ENCODE measurements at regions not wholly inside any gene's neighbourhood (a gene's known extent, or its start where the extent isn't known, plus 50 kb on each side); places are given as distances from the start of the nearest gene placed in this dataset.

DNA sequence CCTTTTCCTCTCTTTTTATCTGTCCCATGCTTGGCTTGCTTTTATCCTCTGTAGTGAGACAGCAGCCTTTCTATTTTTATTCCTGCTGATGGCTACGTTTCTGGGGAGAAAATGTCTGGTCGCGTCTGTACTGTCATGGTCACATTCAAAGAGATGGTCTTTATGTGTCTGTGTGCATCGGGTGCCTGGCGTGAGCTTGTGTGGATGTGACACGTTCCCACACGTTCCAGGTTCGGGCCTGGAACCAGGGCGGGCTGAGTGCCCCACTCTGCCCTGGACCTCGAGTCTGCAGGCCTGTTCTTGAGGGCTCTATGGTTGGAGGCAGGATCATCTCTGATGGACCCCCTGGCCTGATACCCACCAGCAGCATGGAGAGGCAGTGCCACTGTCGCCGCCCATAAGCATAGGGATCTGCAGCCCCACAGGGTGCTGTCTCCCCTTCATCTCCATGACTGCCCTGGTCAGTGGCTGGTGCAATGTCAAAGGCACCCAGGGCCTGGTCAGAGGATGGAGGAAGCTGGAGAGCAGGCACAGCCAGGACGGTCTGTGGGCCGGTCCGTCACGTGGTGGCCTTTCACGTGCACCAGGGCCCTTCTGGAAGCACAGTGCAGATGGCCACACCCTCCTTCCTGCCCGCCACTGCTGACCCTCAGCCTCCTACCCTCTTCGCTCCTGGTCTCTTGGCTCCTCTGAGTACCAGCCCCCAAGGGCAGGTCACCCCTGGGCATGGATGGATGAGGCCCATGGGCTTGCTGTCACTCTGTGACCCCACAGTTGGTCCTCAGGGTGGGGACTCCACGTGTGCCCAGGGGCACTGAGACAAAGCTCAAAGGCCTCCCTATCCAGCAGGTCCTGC, 149.2 kb upstream of the TWIST2 start:
- TF ChIP-seq, protein P1, sequence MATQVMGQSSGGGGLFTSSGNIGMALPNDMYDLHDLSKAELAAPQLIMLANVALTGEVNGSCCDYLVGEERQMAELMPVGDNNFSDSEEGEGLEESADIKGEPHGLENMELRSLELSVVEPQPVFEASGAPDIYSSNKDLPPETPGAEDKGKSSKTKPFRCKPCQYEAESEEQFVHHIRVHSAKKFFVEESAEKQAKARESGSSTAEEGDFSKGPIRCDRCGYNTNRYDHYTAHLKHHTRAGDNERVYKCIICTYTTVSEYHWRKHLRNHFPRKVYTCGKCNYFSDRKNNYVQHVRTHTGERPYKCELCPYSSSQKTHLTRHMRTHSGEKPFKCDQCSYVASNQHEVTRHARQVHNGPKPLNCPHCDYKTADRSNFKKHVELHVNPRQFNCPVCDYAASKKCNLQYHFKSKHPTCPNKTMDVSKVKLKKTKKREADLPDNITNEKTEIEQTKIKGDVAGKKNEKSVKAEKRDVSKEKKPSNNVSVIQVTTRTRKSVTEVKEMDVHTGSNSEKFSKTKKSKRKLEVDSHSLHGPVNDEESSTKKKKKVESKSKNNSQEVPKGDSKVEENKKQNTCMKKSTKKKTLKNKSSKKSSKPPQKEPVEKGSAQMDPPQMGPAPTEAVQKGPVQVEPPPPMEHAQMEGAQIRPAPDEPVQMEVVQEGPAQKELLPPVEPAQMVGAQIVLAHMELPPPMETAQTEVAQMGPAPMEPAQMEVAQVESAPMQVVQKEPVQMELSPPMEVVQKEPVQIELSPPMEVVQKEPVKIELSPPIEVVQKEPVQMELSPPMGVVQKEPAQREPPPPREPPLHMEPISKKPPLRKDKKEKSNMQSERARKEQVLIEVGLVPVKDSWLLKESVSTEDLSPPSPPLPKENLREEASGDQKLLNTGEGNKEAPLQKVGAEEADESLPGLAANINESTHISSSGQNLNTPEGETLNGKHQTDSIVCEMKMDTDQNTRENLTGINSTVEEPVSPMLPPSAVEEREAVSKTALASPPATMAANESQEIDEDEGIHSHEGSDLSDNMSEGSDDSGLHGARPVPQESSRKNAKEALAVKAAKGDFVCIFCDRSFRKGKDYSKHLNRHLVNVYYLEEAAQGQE (IDR thresholded peaks at IDR 0.05), result no peak
- no peak for TF ChIP-seq RAD21 (conservative IDR thresholded peaks at IDR 0.05 in 1 of 2, IDR thresholded peaks at IDR 0.05 in 1 of 2)
- TF ChIP-seq, protein P2, sequence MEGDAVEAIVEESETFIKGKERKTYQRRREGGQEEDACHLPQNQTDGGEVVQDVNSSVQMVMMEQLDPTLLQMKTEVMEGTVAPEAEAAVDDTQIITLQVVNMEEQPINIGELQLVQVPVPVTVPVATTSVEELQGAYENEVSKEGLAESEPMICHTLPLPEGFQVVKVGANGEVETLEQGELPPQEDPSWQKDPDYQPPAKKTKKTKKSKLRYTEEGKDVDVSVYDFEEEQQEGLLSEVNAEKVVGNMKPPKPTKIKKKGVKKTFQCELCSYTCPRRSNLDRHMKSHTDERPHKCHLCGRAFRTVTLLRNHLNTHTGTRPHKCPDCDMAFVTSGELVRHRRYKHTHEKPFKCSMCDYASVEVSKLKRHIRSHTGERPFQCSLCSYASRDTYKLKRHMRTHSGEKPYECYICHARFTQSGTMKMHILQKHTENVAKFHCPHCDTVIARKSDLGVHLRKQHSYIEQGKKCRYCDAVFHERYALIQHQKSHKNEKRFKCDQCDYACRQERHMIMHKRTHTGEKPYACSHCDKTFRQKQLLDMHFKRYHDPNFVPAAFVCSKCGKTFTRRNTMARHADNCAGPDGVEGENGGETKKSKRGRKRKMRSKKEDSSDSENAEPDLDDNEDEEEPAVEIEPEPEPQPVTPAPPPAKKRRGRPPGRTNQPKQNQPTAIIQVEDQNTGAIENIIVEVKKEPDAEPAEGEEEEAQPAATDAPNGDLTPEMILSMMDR (IDR thresholded peaks at IDR 0.05), result no peak
- TF ChIP-seq, protein P3, sequence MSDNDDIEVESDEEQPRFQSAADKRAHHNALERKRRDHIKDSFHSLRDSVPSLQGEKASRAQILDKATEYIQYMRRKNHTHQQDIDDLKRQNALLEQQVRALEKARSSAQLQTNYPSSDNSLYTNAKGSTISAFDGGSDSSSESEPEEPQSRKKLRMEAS (IDR thresholded peaks at IDR 0.05), result no peak

All from A549 (cell line).